MCF 10A (cell line): ENCODE measurements at regions not wholly inside any gene's neighbourhood (a gene's known extent, or its start where the extent isn't known, plus 50 kb on each side); places are given as distances from the start of the nearest gene placed in this dataset.

Experiments used
- BruUV-seq: library from RNA; stranded (reverse); fragments of 400-500 nt; replicated peaks from 2 replicates; lab custom pipeline; 2021; lab: Mats Ljungman, UMichigan
- CTCF ChIA-PET: fragments of 300-600 bp; sonication (Branson Sonifier 250); formaldehyde crosslinking; extraction: SDS; loops from one replicate; lab custom pipeline; 2021; ENCODE audit warnings: antibody characterized with exemption, inconsistent platforms; lab: Yijun Ruan, JAX
- POLR2A ChIA-PET: fragments of 300-600, 350-650 bp; sonication (Branson Sonifier 250); formaldehyde crosslinking; extraction: SDS; loops from one replicate; lab custom pipeline; 2020; ENCODE audit warnings: antibody characterized with exemption, inconsistent platforms; lab: Yijun Ruan, JAX
- DNase-seq: peaks from one replicate; pipeline ENCODE4 v3.0.0-alpha.2; 2018; ENCODE audit not compliant: unreplicated experiment
- H3K27ac Mint-ChIP-seq: one replicate; pipeline ENCODE4 v1.8.0; 2022; ENCODE audit warnings: mild to moderate bottlenecking, low read depth, mixed read lengths; ENCODE audit not compliant: unreplicated experiment
- H3K27me3 Mint-ChIP-seq: one replicate; pipeline ENCODE4 v1.8.0; 2022; ENCODE audit warnings: mixed read lengths; ENCODE audit not compliant: insufficient read depth, unreplicated experiment
- H3K36me3 Mint-ChIP-seq: one replicate; pipeline ENCODE4 v1.8.0; 2022; ENCODE audit warnings: mild to moderate bottlenecking, moderate library complexity, mixed read lengths; ENCODE audit not compliant: insufficient read depth, unreplicated experiment
- H3K4me1 Mint-ChIP-seq: one replicate; pipeline ENCODE4 v1.8.0; 2022; ENCODE audit warnings: mixed read lengths; ENCODE audit not compliant: insufficient read depth, unreplicated experiment
- H3K4me3 Mint-ChIP-seq: one replicate; pipeline ENCODE4 v1.8.0; 2022; ENCODE audit warnings: mild to moderate bottlenecking, moderate library complexity, mixed read lengths; ENCODE audit not compliant: unreplicated experiment
- H3K9me3 Mint-ChIP-seq: one replicate; pipeline ENCODE4 v1.8.0; 2022; ENCODE audit warnings: mixed read lengths; ENCODE audit not compliant: unreplicated experiment
- intact Hi-C: fragments of 100-400 bp; cut with micrococcal nuclease; formaldehyde crosslinking; loops from 2 replicates; pipeline ENCODE4 v1.14.1; 2022
- TF ChIP-seq, protein P1 (sequence below): fragments of 200-600 bp; IDR thresholded peaks from one replicate; pipeline ENCODE4 v1.8.0; 2022; ENCODE audit warnings: antibody characterized with exemption, mild to moderate bottlenecking; ENCODE audit not compliant: unreplicated experiment

DNA sequence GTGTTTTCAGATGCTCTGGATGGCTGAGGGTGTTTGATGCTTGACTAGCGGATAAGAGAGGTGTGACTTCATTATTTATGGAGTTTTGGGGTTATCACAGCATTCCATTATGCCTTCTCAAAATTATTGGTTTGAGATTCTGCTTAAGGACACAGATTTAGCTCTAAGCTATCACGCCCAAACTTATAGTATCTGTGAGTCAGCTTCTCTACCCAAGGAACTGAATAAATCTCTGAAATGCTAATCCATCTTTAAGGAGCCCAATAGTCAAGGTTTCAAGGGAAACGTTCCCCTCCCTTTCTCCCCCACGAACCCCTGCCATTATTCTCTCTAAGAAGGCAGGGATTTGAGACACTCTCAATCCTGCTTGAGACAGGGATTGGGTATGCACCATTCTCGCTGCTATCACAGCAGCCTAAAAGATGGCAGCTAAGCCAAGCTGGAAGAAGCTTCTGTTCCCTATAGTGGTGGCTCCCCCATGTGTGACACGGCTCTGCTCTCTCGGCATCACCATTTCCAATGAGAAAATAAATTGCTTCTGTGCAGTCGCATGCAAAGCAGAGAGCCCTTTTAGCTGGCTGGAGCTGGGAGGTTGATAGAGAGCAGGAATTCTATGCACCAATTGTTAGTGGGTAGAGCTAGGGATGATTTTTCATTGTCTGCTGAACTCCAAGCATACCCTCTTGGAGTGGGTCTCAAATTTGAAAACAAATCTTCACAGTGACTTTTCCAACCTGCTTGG is 151.1 kb downstream of the IL20RB start:
- ChIA-PET POLR2A (interaction anchor here (0.6 kb wide), 1 partner anchor 20 kb away, joined by 4 read pairs; no protein-coding TSS in a partner anchor), CTCF (interaction anchor here (0.9 to 3.6 kb wide), 7 partner anchors 7 to 943 kb away, joined by 4 to 23 read pairs (median 11); no protein-coding TSS in a partner anchor)
- H3K4me1 Mint-ChIP-seq, result no peaks in the 10 kb centered on the region
- TF ChIP-seq, protein P1, sequence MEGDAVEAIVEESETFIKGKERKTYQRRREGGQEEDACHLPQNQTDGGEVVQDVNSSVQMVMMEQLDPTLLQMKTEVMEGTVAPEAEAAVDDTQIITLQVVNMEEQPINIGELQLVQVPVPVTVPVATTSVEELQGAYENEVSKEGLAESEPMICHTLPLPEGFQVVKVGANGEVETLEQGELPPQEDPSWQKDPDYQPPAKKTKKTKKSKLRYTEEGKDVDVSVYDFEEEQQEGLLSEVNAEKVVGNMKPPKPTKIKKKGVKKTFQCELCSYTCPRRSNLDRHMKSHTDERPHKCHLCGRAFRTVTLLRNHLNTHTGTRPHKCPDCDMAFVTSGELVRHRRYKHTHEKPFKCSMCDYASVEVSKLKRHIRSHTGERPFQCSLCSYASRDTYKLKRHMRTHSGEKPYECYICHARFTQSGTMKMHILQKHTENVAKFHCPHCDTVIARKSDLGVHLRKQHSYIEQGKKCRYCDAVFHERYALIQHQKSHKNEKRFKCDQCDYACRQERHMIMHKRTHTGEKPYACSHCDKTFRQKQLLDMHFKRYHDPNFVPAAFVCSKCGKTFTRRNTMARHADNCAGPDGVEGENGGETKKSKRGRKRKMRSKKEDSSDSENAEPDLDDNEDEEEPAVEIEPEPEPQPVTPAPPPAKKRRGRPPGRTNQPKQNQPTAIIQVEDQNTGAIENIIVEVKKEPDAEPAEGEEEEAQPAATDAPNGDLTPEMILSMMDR, result no peak
- no peak overlapping the region for H3K4me3 Mint-ChIP-seq
- no peak for DNase-seq
- H3K27me3 Mint-ChIP-seq, result no peaks in the 10 kb centered on the region
- intact Hi-C loops, result no loop called here
- BruUV-seq, result no TSS peak
- H3K27ac Mint-ChIP-seq, result peak overlapping the region; percentile 40
- H3K9me3 Mint-ChIP-seq, result no peaks in the 10 kb centered on the region
- peaks cover 28% of the 10 kb centered on the region for H3K36me3 Mint-ChIP-seq

DNA sequence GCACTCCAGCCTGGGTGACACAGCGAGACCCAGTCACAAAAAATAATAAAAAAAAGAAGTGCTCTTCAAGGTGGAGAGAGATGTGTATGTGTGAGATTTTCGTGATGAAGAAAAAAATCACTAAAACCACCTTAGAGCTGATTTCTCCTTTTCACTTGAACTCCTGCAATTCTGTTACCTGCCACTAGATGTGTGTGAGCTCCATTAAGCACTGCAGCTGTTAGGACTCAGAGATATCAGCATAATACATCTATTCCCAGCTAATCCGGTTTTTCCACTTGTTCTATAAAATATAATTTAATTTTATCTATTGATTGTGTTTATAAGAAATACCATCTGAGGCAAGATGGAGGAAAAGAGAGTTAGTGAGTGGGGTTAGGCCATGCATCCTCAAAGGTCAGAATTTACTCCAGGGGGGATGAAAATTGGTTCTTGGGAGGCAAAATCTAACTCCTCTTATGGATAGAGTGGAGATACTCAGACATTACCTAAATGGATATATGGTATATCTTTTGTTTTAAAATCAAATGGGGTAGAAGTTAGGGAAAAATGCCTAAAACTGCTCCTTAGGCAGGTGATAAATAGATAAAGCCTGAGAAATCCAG is 152.7 kb downstream of the IL20RB start:
- TF ChIP-seq, protein P1, result peak; percentile 77
- peak; percentile 50 for DNase-seq
- no TSS peak for BruUV-seq
- no peaks in the 10 kb centered on the region for H3K4me1 Mint-ChIP-seq
- ChIA-PET CTCF (interaction anchor here (0.6 to 3.6 kb wide), 22 partner anchors 8 to 1085 kb away, joined by 3 to 23 read pairs (median 4); no protein-coding TSS in a partner anchor), POLR2A (interaction anchor here (0.5 to 0.6 kb wide), 3 partner anchors 28 to 1501 kb away, joined by 3 to 4 read pairs (median 3); no protein-coding TSS in a partner anchor)
- no peak overlapping the region for H3K27ac Mint-ChIP-seq
- H3K4me3 Mint-ChIP-seq, result no peak overlapping the region
- peaks cover 32% of the 10 kb centered on the region for H3K36me3 Mint-ChIP-seq
- intact Hi-C loops, result loop anchor here (1.0 to 10.0 kb wide), 2 partner anchors 684 to 836 kb away; no protein-coding TSS in a partner anchor
- no peaks in the 10 kb centered on the region for H3K27me3 Mint-ChIP-seq
- H3K9me3 Mint-ChIP-seq, result no peaks in the 10 kb centered on the region

DNA sequence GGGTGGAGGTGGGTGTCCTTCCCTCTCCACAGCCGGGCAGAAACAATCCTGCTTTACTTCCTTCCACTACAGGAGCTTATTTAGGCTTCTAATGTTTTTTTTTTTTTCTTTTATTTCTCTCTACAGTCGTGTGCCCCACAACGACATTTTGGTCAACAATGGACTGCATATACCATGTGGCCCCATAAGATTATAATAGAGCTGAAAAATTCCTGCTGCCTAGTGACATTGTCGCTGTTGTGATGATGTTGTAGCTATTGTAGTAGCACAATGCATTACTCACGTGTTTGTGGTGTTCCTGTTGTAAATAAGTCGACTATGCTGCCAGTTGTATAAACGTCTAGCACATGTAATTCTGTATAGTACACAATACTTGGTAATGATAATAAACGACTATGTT is 153.7 kb downstream of the IL20RB start:
- Mint-ChIP-seq H3K36me3 (peaks cover 41% of the 10 kb centered on the region), H3K27ac (no peak overlapping the region), H3K9me3 (no peaks in the 10 kb centered on the region), H3K4me3 (no peak overlapping the region), H3K27me3 (no peaks in the 10 kb centered on the region), H3K4me1 (peaks cover 6% of the 10 kb centered on the region)
- CTCF ChIA-PET, result interaction anchor here (0.6 to 3.6 kb wide), 18 partner anchors 9 to 971 kb away, joined by 3 to 23 read pairs (median 4); no protein-coding TSS in a partner anchor
- TF ChIP-seq, protein P1, result no peak
- BruUV-seq, result no TSS peak
- DNase-seq, result no peak
- intact Hi-C loops, result loop anchor here (10.0 kb wide), 1 partner anchor 683 kb away; no protein-coding TSS in a partner anchor
- POLR2A ChIA-PET, result no interaction called here

GRCh38 chr3:137116619-137117018 is 158.8 kb downstream of the IL20RB start:
- Mint-ChIP-seq H3K27me3 (no peaks in the 10 kb centered on the region), H3K4me1 (peaks cover 7% of the 10 kb centered on the region), H3K27ac (no peak overlapping the region), H3K36me3 (peaks cover 21% of the 10 kb centered on the region), H3K4me3 (no peak overlapping the region), H3K9me3 (no peaks in the 10 kb centered on the region)
- TF ChIP-seq, protein P1, result no peak
- intact Hi-C loops, result loop anchor here (10.0 kb wide), 1 partner anchor 678 kb away; no protein-coding TSS in a partner anchor
- CTCF ChIA-PET, result interaction anchor here (2.1 kb wide), 1 partner anchor 11 kb away, joined by 10 read pairs; no protein-coding TSS in a partner anchor
- DNase-seq, result peak; percentile 13
- no TSS peak for BruUV-seq
- POLR2A ChIA-PET, result no interaction called here
